MM.1S (cell line): ENCODE measurements at regions not wholly inside any gene's neighbourhood (a gene's known extent, or its start where the extent isn't known, plus 50 kb on each side); places are given as distances from the start of the nearest gene placed in this dataset.

Experiments
- EZH2 ChIP-seq: fragments of 300-600 bp; sonication (generic); optimal IDR thresholded peaks from 2 replicates; pipeline ENCODE3; 2017; ENCODE audit warnings: low read depth, mild to moderate bottlenecking, antibody characterized with exemption, low read length, mixed read lengths
- EZH2phosphoT487 ChIP-seq: fragments of 300-600 bp; sonication (generic); IDR thresholded peaks from 2 replicates; pipeline ENCODE4 v1.6.1; 2018; ENCODE audit warnings: antibody characterized with exemption, low read length
- TF ChIP-seq, protein P1 (sequence below): fragments of 300-600 bp; sonication (generic); IDR thresholded peaks from 2 replicates; pipeline ENCODE4 v1.5.1; 2016; ENCODE audit warnings: antibody characterized with exemption, low read length, mixed read lengths

- TF ChIP-seq, protein P1, sequence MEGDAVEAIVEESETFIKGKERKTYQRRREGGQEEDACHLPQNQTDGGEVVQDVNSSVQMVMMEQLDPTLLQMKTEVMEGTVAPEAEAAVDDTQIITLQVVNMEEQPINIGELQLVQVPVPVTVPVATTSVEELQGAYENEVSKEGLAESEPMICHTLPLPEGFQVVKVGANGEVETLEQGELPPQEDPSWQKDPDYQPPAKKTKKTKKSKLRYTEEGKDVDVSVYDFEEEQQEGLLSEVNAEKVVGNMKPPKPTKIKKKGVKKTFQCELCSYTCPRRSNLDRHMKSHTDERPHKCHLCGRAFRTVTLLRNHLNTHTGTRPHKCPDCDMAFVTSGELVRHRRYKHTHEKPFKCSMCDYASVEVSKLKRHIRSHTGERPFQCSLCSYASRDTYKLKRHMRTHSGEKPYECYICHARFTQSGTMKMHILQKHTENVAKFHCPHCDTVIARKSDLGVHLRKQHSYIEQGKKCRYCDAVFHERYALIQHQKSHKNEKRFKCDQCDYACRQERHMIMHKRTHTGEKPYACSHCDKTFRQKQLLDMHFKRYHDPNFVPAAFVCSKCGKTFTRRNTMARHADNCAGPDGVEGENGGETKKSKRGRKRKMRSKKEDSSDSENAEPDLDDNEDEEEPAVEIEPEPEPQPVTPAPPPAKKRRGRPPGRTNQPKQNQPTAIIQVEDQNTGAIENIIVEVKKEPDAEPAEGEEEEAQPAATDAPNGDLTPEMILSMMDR = no peak
- TF ChIP-seq EZH2phosphoT487 (no peak), EZH2 (no peak)
Measured at GRCh38 chr6:2433711-2434110, 188.3 kb upstream of the GMDS start.
